ENCODE measurements at regions not wholly inside any gene's neighbourhood (a gene's known extent, or its start where the extent isn't known, plus 50 kb on each side); places are given as distances from the start of the nearest gene placed in this dataset.

DNA sequence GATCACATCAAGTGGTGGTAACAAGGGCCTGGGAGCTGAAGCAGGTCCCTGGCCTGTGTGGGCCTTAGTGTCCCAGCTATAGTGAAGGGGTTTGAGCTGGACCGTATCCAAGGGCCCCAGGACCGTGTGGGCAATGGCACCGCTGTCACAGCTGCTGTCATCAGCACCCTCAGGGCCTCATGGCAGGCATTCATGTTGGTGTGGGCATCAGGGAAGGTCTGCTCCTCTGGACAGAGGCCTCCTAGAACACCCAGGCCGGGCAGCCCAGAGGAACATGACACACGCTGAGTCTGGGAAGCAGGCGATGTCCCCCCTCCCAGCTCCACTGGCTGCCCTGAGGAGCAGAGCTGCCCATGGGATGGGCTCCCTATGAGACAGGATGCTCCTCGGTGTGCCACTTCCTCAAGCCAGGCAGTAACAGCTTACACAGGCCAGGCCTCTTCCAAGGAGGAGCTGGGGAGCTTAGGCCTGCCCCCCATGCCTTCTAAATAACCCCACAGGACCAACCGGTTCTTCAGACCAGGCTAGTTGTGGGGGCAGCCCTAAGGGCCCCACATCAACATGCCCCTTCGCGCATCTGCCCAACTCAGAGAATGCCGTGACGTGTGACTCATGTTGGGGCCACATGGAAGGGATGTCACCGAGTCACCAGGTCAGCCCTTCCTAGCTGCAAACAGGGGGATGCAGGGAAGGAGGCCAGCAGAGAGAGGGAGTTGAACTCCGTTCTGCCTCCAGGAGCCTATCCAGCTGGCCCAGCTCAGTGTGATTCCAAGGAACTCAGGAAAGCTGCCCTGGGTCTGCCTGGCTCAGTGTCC lies 80.4 kb downstream of the PITPNM2 start:
- TF ChIP-seq EP300 (IDR thresholded peaks at IDR 0.05) = no peak
- TF ChIP-seq, protein P1, sequence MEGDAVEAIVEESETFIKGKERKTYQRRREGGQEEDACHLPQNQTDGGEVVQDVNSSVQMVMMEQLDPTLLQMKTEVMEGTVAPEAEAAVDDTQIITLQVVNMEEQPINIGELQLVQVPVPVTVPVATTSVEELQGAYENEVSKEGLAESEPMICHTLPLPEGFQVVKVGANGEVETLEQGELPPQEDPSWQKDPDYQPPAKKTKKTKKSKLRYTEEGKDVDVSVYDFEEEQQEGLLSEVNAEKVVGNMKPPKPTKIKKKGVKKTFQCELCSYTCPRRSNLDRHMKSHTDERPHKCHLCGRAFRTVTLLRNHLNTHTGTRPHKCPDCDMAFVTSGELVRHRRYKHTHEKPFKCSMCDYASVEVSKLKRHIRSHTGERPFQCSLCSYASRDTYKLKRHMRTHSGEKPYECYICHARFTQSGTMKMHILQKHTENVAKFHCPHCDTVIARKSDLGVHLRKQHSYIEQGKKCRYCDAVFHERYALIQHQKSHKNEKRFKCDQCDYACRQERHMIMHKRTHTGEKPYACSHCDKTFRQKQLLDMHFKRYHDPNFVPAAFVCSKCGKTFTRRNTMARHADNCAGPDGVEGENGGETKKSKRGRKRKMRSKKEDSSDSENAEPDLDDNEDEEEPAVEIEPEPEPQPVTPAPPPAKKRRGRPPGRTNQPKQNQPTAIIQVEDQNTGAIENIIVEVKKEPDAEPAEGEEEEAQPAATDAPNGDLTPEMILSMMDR (IDR thresholded peaks at IDR 0.05) = no peak

Measured in ovary (tissue), 3 donors.